ENCODE measurements at regions not wholly inside any gene's neighbourhood (a gene's known extent, or its start where the extent isn't known, plus 50 kb on each side); places are given as distances from the start of the nearest gene placed in this dataset.

DNA sequence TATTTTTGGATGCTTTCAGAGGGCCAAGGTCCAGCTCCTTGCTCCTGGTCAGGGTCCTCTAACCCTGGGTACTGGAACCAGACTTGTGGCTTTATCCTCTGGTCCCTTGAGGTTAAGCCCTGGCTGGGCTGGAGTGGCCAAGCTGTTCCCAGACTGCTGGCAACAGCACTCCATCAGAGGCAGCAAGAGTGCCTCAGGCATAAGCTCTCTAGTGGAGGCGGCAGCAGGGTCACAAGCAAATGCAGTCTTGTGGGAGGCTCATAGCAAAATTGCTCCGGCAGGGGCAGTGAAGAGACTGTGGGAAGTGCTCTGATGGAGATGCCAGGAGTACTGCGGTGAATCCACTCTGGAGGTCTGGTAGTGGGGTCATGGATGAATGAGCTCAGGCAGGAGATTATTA lies 128.9 kb upstream of the OTOS start:
- Histone ChIP-seq H3K4me2 (ENCODE audit: low read length) (no peak overlapping the region), H4K20me1 (ENCODE audit: low read length) (no peaks in the 10 kb centered on the region), H3K79me2 (ENCODE audit: low read length) (no peaks in the 10 kb centered on the region), H3K27ac (ENCODE audit: low read length) (no peak overlapping the region), H3K9me3 (ENCODE audit: low read length) (0 out of 2 replicates have a peak, but pooled peaks cover 9% of the 10 kb centered on the region), H2AFZ (ENCODE audit: low read length) (no peak overlapping the region), H3K9me2 (replicated peaks; ENCODE audit: low read length) (no peaks in the 10 kb centered on the region), H3K4me1 (ENCODE audit: insufficient read depth, low read length) (no peaks in the 10 kb centered on the region), H3K9ac (ENCODE audit: low read length) (no peak overlapping the region), H3F3A (ENCODE audit: low read length, unreplicated experiment) (no peaks in the 10 kb centered on the region), H3K4me3 (ENCODE audit: low read length) (no peak overlapping the region), H3K36me3 (ENCODE audit: low read depth, low read length) (no peaks in the 10 kb centered on the region), H3K27me3 (ENCODE audit: low read length) (peaks cover 30% of the 10 kb centered on the region)
- DNase-seq (no peak), ATAC-seq (no peak)
- BruUV-seq (replicated peaks): no TSS peak
- TF ChIP-seq, protein P1, sequence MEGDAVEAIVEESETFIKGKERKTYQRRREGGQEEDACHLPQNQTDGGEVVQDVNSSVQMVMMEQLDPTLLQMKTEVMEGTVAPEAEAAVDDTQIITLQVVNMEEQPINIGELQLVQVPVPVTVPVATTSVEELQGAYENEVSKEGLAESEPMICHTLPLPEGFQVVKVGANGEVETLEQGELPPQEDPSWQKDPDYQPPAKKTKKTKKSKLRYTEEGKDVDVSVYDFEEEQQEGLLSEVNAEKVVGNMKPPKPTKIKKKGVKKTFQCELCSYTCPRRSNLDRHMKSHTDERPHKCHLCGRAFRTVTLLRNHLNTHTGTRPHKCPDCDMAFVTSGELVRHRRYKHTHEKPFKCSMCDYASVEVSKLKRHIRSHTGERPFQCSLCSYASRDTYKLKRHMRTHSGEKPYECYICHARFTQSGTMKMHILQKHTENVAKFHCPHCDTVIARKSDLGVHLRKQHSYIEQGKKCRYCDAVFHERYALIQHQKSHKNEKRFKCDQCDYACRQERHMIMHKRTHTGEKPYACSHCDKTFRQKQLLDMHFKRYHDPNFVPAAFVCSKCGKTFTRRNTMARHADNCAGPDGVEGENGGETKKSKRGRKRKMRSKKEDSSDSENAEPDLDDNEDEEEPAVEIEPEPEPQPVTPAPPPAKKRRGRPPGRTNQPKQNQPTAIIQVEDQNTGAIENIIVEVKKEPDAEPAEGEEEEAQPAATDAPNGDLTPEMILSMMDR (conservative IDR thresholded peaks at IDR 0.05; ENCODE audit: low read depth, low read length): no peak
- TF ChIP-seq EZH2 (IDR thresholded peaks at IDR 0.05; ENCODE audit: low read length, unreplicated experiment) (no peak), EZH2phosphoT487 (IDR thresholded peaks at IDR 0.05; ENCODE audit: borderline replicate concordance, low read length) (no peak)
- intact Hi-C loops (cut with micrococcal nuclease): no loop called here
- POLR2A ChIA-PET (ENCODE audit: unreplicated experiment): no interaction called here
- CTCF ChIA-PET: no interaction called here

DNA sequence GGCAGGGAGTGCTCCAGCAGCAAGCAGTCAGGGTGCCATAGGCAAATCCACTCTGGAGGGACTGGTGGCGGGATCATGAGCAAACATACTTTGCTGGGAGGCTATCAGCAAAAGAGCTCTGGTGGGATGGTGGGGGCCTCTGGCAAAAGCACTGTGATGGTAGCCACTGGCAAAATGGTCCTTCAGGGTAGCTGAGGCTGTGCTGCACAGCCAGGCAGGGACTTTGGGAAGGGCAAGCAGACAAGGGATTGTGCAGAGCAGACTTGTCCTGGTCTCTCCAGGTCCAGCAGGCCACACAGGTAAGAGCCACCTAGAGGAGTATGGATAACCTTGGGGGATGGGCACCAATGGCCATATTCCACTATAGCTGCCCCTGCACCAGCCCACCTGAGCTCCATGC lies 129.4 kb upstream of the OTOS start:
- no peaks in the 10 kb centered on the region for H4K20me1 ChIP-seq (ENCODE audit: low read length)
- TF ChIP-seq, protein P1 (conservative IDR thresholded peaks at IDR 0.05; ENCODE audit: low read depth, low read length): no peak
- no peak for TF ChIP-seq EZH2phosphoT487 (IDR thresholded peaks at IDR 0.05; ENCODE audit: borderline replicate concordance, low read length)
- TF ChIP-seq EZH2 (IDR thresholded peaks at IDR 0.05; ENCODE audit: low read length, unreplicated experiment): no peak
- H3K9me3 ChIP-seq (ENCODE audit: low read length): 0 out of 2 replicates have a peak, but pooled peaks cover 9% of the 10 kb centered on the region
- no peaks in the 10 kb centered on the region for H3F3A ChIP-seq (ENCODE audit: low read length, unreplicated experiment)
- H3K36me3 ChIP-seq (ENCODE audit: low read depth, low read length): no peaks in the 10 kb centered on the region
- intact Hi-C loops (cut with micrococcal nuclease): no loop called here
- no peak overlapping the region for H2AFZ ChIP-seq (ENCODE audit: low read length)
- no peak overlapping the region for H3K4me2 ChIP-seq (ENCODE audit: low read length)
- no peak overlapping the region for H3K27ac ChIP-seq (ENCODE audit: low read length)
- BruUV-seq (replicated peaks): no TSS peak
- H3K27me3 ChIP-seq (ENCODE audit: low read length): peaks cover 32% of the 10 kb centered on the region
- ChIA-PET CTCF (no interaction called here), POLR2A (ENCODE audit: unreplicated experiment) (no interaction called here)
- no peaks in the 10 kb centered on the region for H3K9me2 ChIP-seq (replicated peaks; ENCODE audit: low read length)
- DNase-seq (no peak), ATAC-seq (no peak)
- no peak overlapping the region for H3K4me3 ChIP-seq (ENCODE audit: low read length)
- no peak overlapping the region for H3K9ac ChIP-seq (ENCODE audit: low read length)
- no peaks in the 10 kb centered on the region for H3K79me2 ChIP-seq (ENCODE audit: low read length)
- H3K4me1 ChIP-seq (ENCODE audit: insufficient read depth, low read length): no peaks in the 10 kb centered on the region

DNA sequence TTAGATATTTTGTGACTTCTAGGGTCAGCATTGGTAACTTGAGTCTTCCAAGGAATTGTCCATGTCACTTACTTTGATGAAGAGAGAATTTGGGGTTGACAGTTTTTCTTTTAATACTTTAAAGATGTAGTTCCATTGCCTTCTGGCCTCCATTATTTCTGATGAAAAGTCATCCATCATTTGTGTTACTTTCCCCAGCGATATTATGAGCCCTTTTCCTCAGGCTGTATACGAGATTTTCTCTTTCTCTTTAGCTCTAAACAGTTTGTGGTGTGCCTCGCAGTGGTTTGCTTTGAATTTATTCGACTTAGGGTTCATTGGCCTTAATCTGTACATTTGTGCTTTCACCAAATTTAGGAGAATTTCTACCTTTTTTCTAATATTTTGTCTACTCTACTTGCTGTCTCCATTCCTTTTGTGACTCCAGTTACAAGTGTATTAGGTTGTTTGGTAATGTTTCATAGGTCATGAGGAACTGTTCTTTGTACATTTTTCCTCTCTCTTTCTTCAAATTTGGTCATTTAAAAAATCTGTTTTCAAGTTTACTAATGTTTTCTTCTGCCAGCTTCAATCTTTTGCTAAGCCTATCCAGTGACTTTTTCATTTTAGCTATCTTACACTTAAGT lies 131.4 kb upstream of the OTOS start:
- H3K27me3 ChIP-seq (ENCODE audit: low read length): peaks cover 24% of the 10 kb centered on the region
- no peaks in the 10 kb centered on the region for H3K36me3 ChIP-seq (ENCODE audit: low read depth, low read length)
- no peak overlapping the region for H3K9ac ChIP-seq (ENCODE audit: low read length)
- H3K4me3 ChIP-seq (ENCODE audit: low read length): no peak overlapping the region
- CTCF ChIA-PET: no interaction called here
- ATAC-seq: no peak
- no peak overlapping the region for H3K4me2 ChIP-seq (ENCODE audit: low read length)
- H3K9me2 ChIP-seq (replicated peaks; ENCODE audit: low read length): no peaks in the 10 kb centered on the region
- H2AFZ ChIP-seq (ENCODE audit: low read length): no peak overlapping the region
- TF ChIP-seq EZH2 (IDR thresholded peaks at IDR 0.05; ENCODE audit: low read length, unreplicated experiment) (no peak), EZH2phosphoT487 (IDR thresholded peaks at IDR 0.05; ENCODE audit: borderline replicate concordance, low read length) (no peak)
- TF ChIP-seq, protein P1 (conservative IDR thresholded peaks at IDR 0.05; ENCODE audit: low read depth, low read length): no peak
- DNase-seq: no peak
- H3K4me1 ChIP-seq (ENCODE audit: insufficient read depth, low read length): no peaks in the 10 kb centered on the region
- no peak overlapping the region for H3K27ac ChIP-seq (ENCODE audit: low read length)
- no peaks in the 10 kb centered on the region for H4K20me1 ChIP-seq (ENCODE audit: low read length)
- H3K79me2 ChIP-seq (ENCODE audit: low read length): no peaks in the 10 kb centered on the region
- intact Hi-C loops (cut with micrococcal nuclease): no loop called here
- H3K9me3 ChIP-seq (ENCODE audit: low read length): 0 out of 2 replicates have a peak, but pooled peaks cover 9% of the 10 kb centered on the region
- POLR2A ChIA-PET (ENCODE audit: unreplicated experiment): no interaction called here
- no TSS peak for BruUV-seq (replicated peaks)
- H3F3A ChIP-seq (ENCODE audit: low read length, unreplicated experiment): no peaks in the 10 kb centered on the region
